ENCODE measurements at regions not wholly inside any gene's neighbourhood (a gene's known extent, or its start where the extent isn't known, plus 50 kb on each side); places are given as distances from the start of the nearest gene placed in this dataset.

DNA sequence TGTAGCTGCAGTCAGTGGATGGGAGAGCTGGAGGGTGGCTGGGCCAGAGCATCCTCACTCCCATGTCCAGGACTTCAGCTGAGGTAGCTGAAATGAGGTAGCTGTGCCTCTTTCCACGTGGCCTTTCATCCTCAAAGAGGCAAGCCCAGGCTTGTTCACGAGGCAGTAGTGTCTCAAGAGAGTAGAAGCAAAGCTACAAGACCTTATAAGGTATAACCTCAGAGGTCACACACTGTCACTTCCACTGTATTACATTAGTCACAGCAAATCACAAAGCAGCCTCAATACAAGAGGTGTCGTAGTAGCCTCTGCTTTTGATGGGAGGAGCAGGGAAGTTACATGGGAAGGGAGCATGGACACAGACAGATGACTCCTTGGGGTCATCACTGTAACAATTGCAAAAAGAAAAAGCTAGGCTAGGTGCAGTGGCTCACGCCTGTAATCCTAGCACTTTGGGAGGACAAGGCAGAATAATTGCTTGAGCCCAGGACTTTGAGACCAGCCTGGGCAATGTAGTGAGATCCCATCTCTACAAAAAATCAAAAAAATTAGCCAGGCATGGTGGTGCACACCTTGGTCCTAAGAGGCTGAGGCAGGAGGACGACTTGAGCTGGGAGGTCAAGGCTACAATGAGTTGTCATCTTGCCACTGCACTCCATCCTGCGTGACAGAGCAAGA lies 97.5 kb downstream of the SKIDA1 start:
- TF ChIP-seq SUZ12 (IDR thresholded peaks at IDR 0.05; ENCODE audit: extremely low read depth, insufficient read depth, insufficient read length): no peak
- TF ChIP-seq ZNF274 (IDR thresholded peaks at IDR 0.05; ENCODE audit: low read depth, low read length): no peak

Measured in NT2/D1 (cell line).